ENCODE measurements at regions not wholly inside any gene's neighbourhood (a gene's known extent, or its start where the extent isn't known, plus 50 kb on each side); places are given as distances from the start of the nearest gene placed in this dataset.

GRCh38 chr11:101269990-101270660, 140.5 kb upstream of the PGR start:
- TF ChIP-seq POLR2AphosphoS5 (IDR thresholded peaks at IDR 0.05) (no peak), CTCF (IDR thresholded peaks at IDR 0.05; ENCODE audit: poor library complexity, severe bottlenecking) (no peak), RAD21 (conservative IDR thresholded peaks at IDR 0.05) (no peak), SMC3 (conservative IDR thresholded peaks at IDR 0.05; ENCODE audit: poor library complexity) (no peak), EZH2 (IDR thresholded peaks at IDR 0.05; ENCODE audit: borderline replicate concordance, insufficient read depth, low read length, poor library complexity, severe bottlenecking) (no peak), REST (IDR thresholded peaks at IDR 0.05; ENCODE audit: borderline replicate concordance) (no peak), TAF1 (IDR thresholded peaks at IDR 0.05; ENCODE audit: low read depth) (no peak)

Measured in neural cell (in vitro differentiated cells).